ENCODE measurements at regions not wholly inside any gene's neighbourhood (a gene's known extent, or its start where the extent isn't known, plus 50 kb on each side); places are given as distances from the start of the nearest gene placed in this dataset.

GRCh38 chr5:117652036-117652957 is 1077.7 kb upstream of the SEMA6A start:
- intact Hi-C loops (cut with micrococcal nuclease; ENCODE audit: unreplicated experiment) = no loop called here
- no peaks in the 10 kb centered on the region for H3K36me3 ChIP-seq (ENCODE audit: insufficient read depth, low read length)
- no peak overlapping the region for H3K4me2 ChIP-seq (ENCODE audit: low read length)
- CTCF ChIA-PET (ENCODE audit: unreplicated experiment) = no interaction called here
- H3K9me3 ChIP-seq (ENCODE audit: low read length) = no peaks in the 10 kb centered on the region
- no peak overlapping the region for H3K4me3 ChIP-seq (ENCODE audit: low read depth, low read length, poor library complexity, severe bottlenecking)
- H3K27ac ChIP-seq (ENCODE audit: low read depth, low read length, poor library complexity, severe bottlenecking) = no peak overlapping the region
- H3K79me2 ChIP-seq (ENCODE audit: insufficient read depth, low read depth, low read length) = no peaks in the 10 kb centered on the region
- no peaks in the 10 kb centered on the region for H4K20me1 ChIP-seq (ENCODE audit: insufficient read depth, low read length)
- no peaks in the 10 kb centered on the region for H3K9me2 ChIP-seq (ENCODE audit: insufficient read depth, low read length)
- H2AFZ ChIP-seq (ENCODE audit: low read length) = no peak overlapping the region
- POLR2A ChIA-PET = interaction anchor here (1.7 kb wide), 1 partner anchor 12 kb away, joined by 6 read pairs; no protein-coding TSS in a partner anchor
- no TSS peak for BruUV-seq (replicated peaks)
- H3K4me1 ChIP-seq (ENCODE audit: insufficient read depth, low read length, poor library complexity, severe bottlenecking) = no peaks in the 10 kb centered on the region
- TF ChIP-seq EZH2phosphoT487 (IDR thresholded peaks at IDR 0.05; ENCODE audit: borderline replicate concordance, low read depth, low read length) (no peak), CTCF (conservative IDR thresholded peaks at IDR 0.05; ENCODE audit: low read length) (no peak)
- DNase-seq (ENCODE audit: low spot score) = no peak

DNA sequence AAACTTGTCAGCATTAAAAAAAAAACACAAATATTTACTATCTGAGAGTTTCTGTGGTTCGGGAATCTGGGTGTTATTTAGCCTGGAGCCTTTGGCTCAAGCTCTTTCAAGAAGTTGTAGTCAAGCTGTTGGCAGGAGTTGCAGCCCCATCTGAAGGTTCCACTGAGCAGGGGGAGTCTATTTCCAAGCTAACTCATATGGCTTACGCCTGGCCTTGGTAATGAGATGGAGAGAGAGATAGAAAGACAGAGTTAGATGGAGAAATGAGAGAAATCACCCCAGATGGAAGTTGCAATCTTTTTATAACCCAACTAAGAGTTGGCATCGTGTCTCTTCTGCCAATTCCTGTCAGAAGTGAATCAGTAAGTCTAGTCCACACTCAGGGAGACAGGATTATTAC is 1075.2 kb upstream of the SEMA6A start:
- H3K9me2 ChIP-seq (ENCODE audit: insufficient read depth, low read length) = no peaks in the 10 kb centered on the region
- no peaks in the 10 kb centered on the region for H3K79me2 ChIP-seq (ENCODE audit: insufficient read depth, low read depth, low read length)
- H3K4me2 ChIP-seq (ENCODE audit: low read length) = no peak overlapping the region
- H3K4me3 ChIP-seq (ENCODE audit: low read depth, low read length, poor library complexity, severe bottlenecking) = no peak overlapping the region
- ChIA-PET CTCF (ENCODE audit: unreplicated experiment) (no interaction called here), POLR2A (no interaction called here)
- TF ChIP-seq CTCF (conservative IDR thresholded peaks at IDR 0.05; ENCODE audit: low read length) (no peak), EZH2phosphoT487 (IDR thresholded peaks at IDR 0.05; ENCODE audit: borderline replicate concordance, low read depth, low read length) (no peak)
- H3K4me1 ChIP-seq (ENCODE audit: insufficient read depth, low read length, poor library complexity, severe bottlenecking) = no peaks in the 10 kb centered on the region
- no peaks in the 10 kb centered on the region for H3K36me3 ChIP-seq (ENCODE audit: insufficient read depth, low read length)
- BruUV-seq (replicated peaks) = no TSS peak
- no peak overlapping the region for H2AFZ ChIP-seq (ENCODE audit: low read length)
- intact Hi-C loops (cut with micrococcal nuclease; ENCODE audit: unreplicated experiment) = no loop called here
- no peaks in the 10 kb centered on the region for H4K20me1 ChIP-seq (ENCODE audit: insufficient read depth, low read length)
- H3K27ac ChIP-seq (ENCODE audit: low read depth, low read length, poor library complexity, severe bottlenecking) = no peak overlapping the region
- no peaks in the 10 kb centered on the region for H3K9me3 ChIP-seq (ENCODE audit: low read length)
- DNase-seq (ENCODE audit: low spot score) = no peak

DNA sequence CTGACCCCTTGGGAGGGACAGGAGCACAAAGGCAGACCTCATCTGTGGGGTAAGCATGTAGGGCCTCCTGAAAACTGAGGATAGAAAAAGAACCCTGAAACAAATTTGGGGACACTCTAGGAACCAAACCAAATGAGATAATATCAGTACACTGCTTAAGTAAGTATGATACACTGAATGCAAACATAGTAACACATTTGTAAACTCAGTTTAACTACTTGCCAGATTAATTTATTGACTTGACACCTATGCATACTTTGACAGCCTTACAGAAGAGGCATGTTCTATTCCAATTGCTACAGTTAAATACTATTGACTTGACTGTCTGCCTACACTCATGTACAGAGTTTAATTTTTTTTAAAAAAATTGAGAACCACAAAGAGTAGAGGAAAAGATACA is 1070.8 kb upstream of the SEMA6A start:
- H3K79me2 ChIP-seq (ENCODE audit: insufficient read depth, low read depth, low read length) = no peaks in the 10 kb centered on the region
- intact Hi-C loops (cut with micrococcal nuclease; ENCODE audit: unreplicated experiment) = no loop called here

More for the DNA sequence above, 1070.8 kb upstream of the SEMA6A start:
- Histone ChIP-seq H3K4me2 (ENCODE audit: low read length) (no peak overlapping the region), H3K9me3 (ENCODE audit: low read length) (no peaks in the 10 kb centered on the region), H2AFZ (ENCODE audit: low read length) (no peak overlapping the region), H3K4me1 (ENCODE audit: insufficient read depth, low read length, poor library complexity, severe bottlenecking) (no peaks in the 10 kb centered on the region), H3K27ac (ENCODE audit: low read depth, low read length, poor library complexity, severe bottlenecking) (no peak overlapping the region), H3K9me2 (ENCODE audit: insufficient read depth, low read length) (no peaks in the 10 kb centered on the region), H3K36me3 (ENCODE audit: insufficient read depth, low read length) (no peaks in the 10 kb centered on the region), H3K4me3 (ENCODE audit: low read depth, low read length, poor library complexity, severe bottlenecking) (no peak overlapping the region), H4K20me1 (ENCODE audit: insufficient read depth, low read length) (no peaks in the 10 kb centered on the region)
- ChIA-PET CTCF (ENCODE audit: unreplicated experiment) (no interaction called here), POLR2A (no interaction called here)
- DNase-seq (ENCODE audit: low spot score) = no peak
- no TSS peak for BruUV-seq (replicated peaks)
- TF ChIP-seq EZH2phosphoT487 (IDR thresholded peaks at IDR 0.05; ENCODE audit: borderline replicate concordance, low read depth, low read length) (no peak), CTCF (conservative IDR thresholded peaks at IDR 0.05; ENCODE audit: low read length) (no peak)
